GM23248 (cell line): ENCODE measurements at regions not wholly inside any gene's neighbourhood (a gene's known extent, or its start where the extent isn't known, plus 50 kb on each side); places are given as distances from the start of the nearest gene placed in this dataset.

ENCODE experiments used
- EZH2 ChIP-seq: fragments of 200-600 bp; sonication (generic); IDR thresholded peaks from 2 replicates; pipeline ENCODE4 v1.6.1; 2018; ENCODE audit warnings: antibody characterized with exemption, mild to moderate bottlenecking; ENCODE audit not compliant: insufficient read depth, poor library complexity, severe bottlenecking
- EZH2phosphoT487 ChIP-seq: fragments of 200-600 bp; sonication (generic); IDR thresholded peaks from 2 replicates; pipeline ENCODE4 v1.6.1; 2018; ENCODE audit warnings: antibody characterized with exemption, moderate library complexity, mild to moderate bottlenecking, low read depth; ENCODE audit not compliant: insufficient read depth

- TF ChIP-seq EZH2 (no peak), EZH2phosphoT487 (no peak)
Measured at GRCh38 chr5:163089926-163090325, 347.5 kb upstream of the CCNG1 start.
